ENCODE measurements at regions not wholly inside any gene's neighbourhood (a gene's known extent, or its start where the extent isn't known, plus 50 kb on each side); places are given as distances from the start of the nearest gene placed in this dataset.

- FAIRE-seq (no peak), DNase-seq (ENCODE audit: low spot score) (no peak)
Measured at GRCh38 chr3:34934660-34935059, 704.7 kb upstream of the ARPP21 start.

- FAIRE-seq (no peak), DNase-seq (ENCODE audit: low spot score) (no peak)
Measured at GRCh38 chr3:34938784-34939183, 700.5 kb upstream of the ARPP21 start.

- no peak for DNase-seq (ENCODE audit: low spot score)
- FAIRE-seq = no peak
Measured at GRCh38 chr3:34942256-34942655, 697.1 kb upstream of the ARPP21 start.

- DNase-seq (ENCODE audit: low spot score) (peak; percentile 54), FAIRE-seq (peak; percentile 37)
Measured at GRCh38 chr3:34947834-34948233, 691.5 kb upstream of the ARPP21 start.

- FAIRE-seq (no peak), DNase-seq (ENCODE audit: low spot score) (no peak)
Measured at GRCh38 chr3:34948517-34948916, 690.8 kb upstream of the ARPP21 start.

- FAIRE-seq (no peak), DNase-seq (ENCODE audit: low spot score) (no peak)
Measured at GRCh38 chr3:34955680-34956079, 683.6 kb upstream of the ARPP21 start.

- FAIRE-seq (no peak), DNase-seq (ENCODE audit: low spot score) (no peak)
Measured at GRCh38 chr3:34956511-34956910, 682.8 kb upstream of the ARPP21 start.

- peak; percentile 95 for FAIRE-seq
- DNase-seq (ENCODE audit: low spot score) = peak; percentile 73
Measured at GRCh38 chr3:34957677-34958076, 681.6 kb upstream of the ARPP21 start.

- no peak for FAIRE-seq
Measured at GRCh38 chr3:34969513-34969912, 669.8 kb upstream of the ARPP21 start.

GRCh38 chr3:34972481-34972880 is 666.8 kb upstream of the ARPP21 start:
- DNase-seq (ENCODE audit: low spot score) (no peak), FAIRE-seq (no peak)

More at GRCh38 chr3:34969513-34969912, 669.8 kb upstream of the ARPP21 start:
- DNase-seq (ENCODE audit: low spot score) = no peak

- no peak for FAIRE-seq
Measured at GRCh38 chr3:34973586-34973985, 665.7 kb upstream of the ARPP21 start.

GRCh38 chr3:34983631-34984030 is 655.7 kb upstream of the ARPP21 start:
- DNase-seq (ENCODE audit: low spot score) (no peak), FAIRE-seq (no peak)

More at GRCh38 chr3:34973586-34973985, 665.7 kb upstream of the ARPP21 start:
- no peak for DNase-seq (ENCODE audit: low spot score)

- DNase-seq (ENCODE audit: low spot score) (no peak), FAIRE-seq (no peak)
Measured at GRCh38 chr3:34988296-34988695, 651.0 kb upstream of the ARPP21 start.

- no peak for FAIRE-seq
- DNase-seq (ENCODE audit: low spot score) = no peak
Measured at GRCh38 chr3:34995796-34996430, 643.4 kb upstream of the ARPP21 start.

GRCh38 chr3:34998902-34999301 is 640.4 kb upstream of the ARPP21 start:
- DNase-seq (ENCODE audit: low spot score) (no peak), FAIRE-seq (no peak)

GRCh38 chr3:35012214-35012613 is 627.1 kb upstream of the ARPP21 start:
- DNase-seq (ENCODE audit: low spot score) = no peak
- no peak for FAIRE-seq

GRCh38 chr3:35028157-35028556 is 611.2 kb upstream of the ARPP21 start:
- DNase-seq (ENCODE audit: low spot score) (no peak), FAIRE-seq (no peak)

GRCh38 chr3:35042210-35042991 is 596.9 kb upstream of the ARPP21 start:
- FAIRE-seq (no peak), DNase-seq (ENCODE audit: low spot score) (no peak)

- FAIRE-seq = no peak
- DNase-seq (ENCODE audit: low spot score) = no peak
Measured at GRCh38 chr3:35043040-35043439, 596.3 kb upstream of the ARPP21 start.

- FAIRE-seq = no peak
Measured at GRCh38 chr3:35044190-35044589, 595.1 kb upstream of the ARPP21 start.

GRCh38 chr3:35045118-35045517 is 594.2 kb upstream of the ARPP21 start:
- no peak for DNase-seq (ENCODE audit: low spot score)
- FAIRE-seq = no peak

More at GRCh38 chr3:35044190-35044589, 595.1 kb upstream of the ARPP21 start:
- DNase-seq (ENCODE audit: low spot score) = no peak

- FAIRE-seq (no peak), DNase-seq (ENCODE audit: low spot score) (no peak)
Measured at GRCh38 chr3:35064761-35065160, 574.6 kb upstream of the ARPP21 start.

GRCh38 chr3:35065891-35066290 is 573.4 kb upstream of the ARPP21 start:
- no peak for FAIRE-seq
- DNase-seq (ENCODE audit: low spot score) = no peak

Data from RCC 7860 (cell line).